Osteocyte (in vitro differentiated cells): ENCODE measurements at regions not wholly inside any gene's neighbourhood (a gene's known extent, or its start where the extent isn't known, plus 50 kb on each side); places are given as distances from the start of the nearest gene placed in this dataset.

ENCODE experiments used
- DNase-seq: peaks from one replicate; pipeline ENCODE4 v3.0.0; 2021; ENCODE audit warnings: mixed read lengths; ENCODE audit not compliant: unreplicated experiment; ENCODE audit errors: extremely low spot score
- H3K27ac Mint-ChIP-seq: one replicate; pipeline ENCODE4 v1.8.0; 2021; ENCODE audit warnings: mild to moderate bottlenecking, mixed read lengths; ENCODE audit not compliant: unreplicated experiment
- H3K27me3 Mint-ChIP-seq: one replicate; pipeline ENCODE4 v1.8.0; 2021; ENCODE audit warnings: mixed read lengths; ENCODE audit not compliant: unreplicated experiment
- H3K36me3 Mint-ChIP-seq: one replicate; pipeline ENCODE4 v1.8.0; 2021; ENCODE audit warnings: mixed read lengths; ENCODE audit not compliant: unreplicated experiment
- H3K4me1 Mint-ChIP-seq: one replicate; pipeline ENCODE4 v1.8.0; 2021; ENCODE audit warnings: mixed read lengths; ENCODE audit not compliant: unreplicated experiment
- H3K4me3 Mint-ChIP-seq: one replicate; pipeline ENCODE4 v1.8.0; 2021; ENCODE audit warnings: mild to moderate bottlenecking, moderate library complexity, mixed read lengths; ENCODE audit not compliant: unreplicated experiment
- H3K9me3 Mint-ChIP-seq: one replicate; pipeline ENCODE4 v1.8.0; 2021; ENCODE audit warnings: mixed read lengths; ENCODE audit not compliant: unreplicated experiment
- TF ChIP-seq, protein P1 (sequence below): fragments of 200-600 bp; sonication (generic); IDR thresholded peaks from 2 replicates; pipeline ENCODE4 v1.5.0; 2021; ENCODE audit warnings: antibody characterized with exemption, mild to moderate bottlenecking, moderate library complexity

- TF ChIP-seq, protein P1, sequence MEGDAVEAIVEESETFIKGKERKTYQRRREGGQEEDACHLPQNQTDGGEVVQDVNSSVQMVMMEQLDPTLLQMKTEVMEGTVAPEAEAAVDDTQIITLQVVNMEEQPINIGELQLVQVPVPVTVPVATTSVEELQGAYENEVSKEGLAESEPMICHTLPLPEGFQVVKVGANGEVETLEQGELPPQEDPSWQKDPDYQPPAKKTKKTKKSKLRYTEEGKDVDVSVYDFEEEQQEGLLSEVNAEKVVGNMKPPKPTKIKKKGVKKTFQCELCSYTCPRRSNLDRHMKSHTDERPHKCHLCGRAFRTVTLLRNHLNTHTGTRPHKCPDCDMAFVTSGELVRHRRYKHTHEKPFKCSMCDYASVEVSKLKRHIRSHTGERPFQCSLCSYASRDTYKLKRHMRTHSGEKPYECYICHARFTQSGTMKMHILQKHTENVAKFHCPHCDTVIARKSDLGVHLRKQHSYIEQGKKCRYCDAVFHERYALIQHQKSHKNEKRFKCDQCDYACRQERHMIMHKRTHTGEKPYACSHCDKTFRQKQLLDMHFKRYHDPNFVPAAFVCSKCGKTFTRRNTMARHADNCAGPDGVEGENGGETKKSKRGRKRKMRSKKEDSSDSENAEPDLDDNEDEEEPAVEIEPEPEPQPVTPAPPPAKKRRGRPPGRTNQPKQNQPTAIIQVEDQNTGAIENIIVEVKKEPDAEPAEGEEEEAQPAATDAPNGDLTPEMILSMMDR, result no peak
Observed at GRCh38 chr2:3023531-3023930, 354.1 kb downstream of the EIPR1 start.

DNA sequence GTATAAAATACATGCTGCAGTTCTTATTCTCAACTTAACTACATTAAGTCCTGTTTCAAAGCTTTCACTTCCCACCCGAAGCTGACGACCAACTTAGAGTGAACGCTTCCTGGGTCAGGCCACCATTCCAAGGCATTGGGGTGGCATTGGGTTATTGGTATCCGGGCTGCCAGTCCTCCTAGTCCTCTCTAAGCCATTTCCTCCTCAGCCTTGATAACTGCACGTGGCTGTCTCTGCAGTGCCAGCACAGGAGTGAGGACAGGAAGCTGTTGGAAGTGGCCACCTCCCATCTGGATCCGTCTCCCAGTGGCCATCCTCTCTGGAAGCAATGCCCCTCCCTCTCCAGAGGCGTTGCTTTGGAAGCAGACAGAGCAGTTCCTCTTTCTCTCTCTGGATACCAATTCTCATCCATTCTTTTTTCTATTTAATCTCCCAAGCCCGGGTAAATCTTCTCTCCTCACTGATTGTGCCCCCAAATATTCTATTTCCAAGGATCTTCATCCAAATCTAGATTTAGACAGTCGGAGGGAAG is 354.7 kb downstream of the EIPR1 start:
- Mint-ChIP-seq H3K9me3 (peaks cover 36% of the 10 kb centered on the region), H3K4me3 (no peak overlapping the region), H3K27ac (no peak overlapping the region), H3K4me1 (no peaks in the 10 kb centered on the region), H3K27me3 (no peaks in the 10 kb centered on the region), H3K36me3 (no peaks in the 10 kb centered on the region)
- TF ChIP-seq, protein P1, result no peak
- peak; percentile 64 for DNase-seq

More at GRCh38 chr2:3023531-3023930, 354.1 kb downstream of the EIPR1 start:
- no peak overlapping the region for H3K27ac Mint-ChIP-seq
- H3K4me1 Mint-ChIP-seq, result no peaks in the 10 kb centered on the region
- H3K4me3 Mint-ChIP-seq, result no peak overlapping the region
- H3K27me3 Mint-ChIP-seq, result no peaks in the 10 kb centered on the region
- peak; percentile 65 for DNase-seq
- H3K36me3 Mint-ChIP-seq, result no peaks in the 10 kb centered on the region
- peaks cover 33% of the 10 kb centered on the region for H3K9me3 Mint-ChIP-seq

- H3K9me3 Mint-ChIP-seq, result peaks cover 42% of the 10 kb centered on the region
- H3K27me3 Mint-ChIP-seq, result no peaks in the 10 kb centered on the region
- H3K27ac Mint-ChIP-seq, result no peak overlapping the region
- DNase-seq, result peak; percentile 60
- no peaks in the 10 kb centered on the region for H3K36me3 Mint-ChIP-seq
- no peaks in the 10 kb centered on the region for H3K4me1 Mint-ChIP-seq
- no peak overlapping the region for H3K4me3 Mint-ChIP-seq
- TF ChIP-seq, protein P1, result no peak
Observed at GRCh38 chr2:3021720-3022119, 355.9 kb downstream of the EIPR1 start.

DNA sequence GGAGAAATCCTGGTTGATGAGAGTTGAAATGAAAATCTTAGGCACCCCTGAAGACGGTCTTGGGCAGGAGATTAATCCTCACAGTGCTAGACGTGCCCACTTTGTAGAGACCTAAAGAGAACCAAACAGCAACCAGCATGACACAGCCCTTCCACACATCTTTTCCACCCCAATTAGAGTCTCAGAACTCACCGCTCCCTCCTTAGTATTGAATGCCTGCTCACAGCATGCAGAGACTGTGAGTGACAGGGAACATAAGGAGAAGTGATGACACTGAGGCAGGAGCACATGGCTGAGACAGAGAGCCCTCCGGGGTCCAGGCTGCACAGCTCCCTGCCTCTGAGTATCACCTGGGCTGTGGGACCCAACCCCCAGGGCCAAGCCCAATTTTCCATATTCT is 367.6 kb downstream of the EIPR1 start:
- Mint-ChIP-seq H3K36me3 (no peaks in the 10 kb centered on the region), H3K27ac (no peak overlapping the region), H3K9me3 (peaks cover 7% of the 10 kb centered on the region), H3K27me3 (no peaks in the 10 kb centered on the region), H3K4me3 (no peak overlapping the region), H3K4me1 (no peaks in the 10 kb centered on the region)
- DNase-seq, result peak; percentile 59
- TF ChIP-seq, protein P1, result no peak

GRCh38 chr2:3009483-3009882 is 368.1 kb downstream of the EIPR1 start:
- TF ChIP-seq, protein P1, result no peak
- Mint-ChIP-seq H3K4me1 (no peaks in the 10 kb centered on the region), H3K27ac (no peak overlapping the region), H3K4me3 (no peak overlapping the region), H3K36me3 (no peaks in the 10 kb centered on the region), H3K27me3 (no peaks in the 10 kb centered on the region), H3K9me3 (peaks cover 7% of the 10 kb centered on the region)
- no peak for DNase-seq
